A549 (cell line): ENCODE measurements at regions not wholly inside any gene's neighbourhood (a gene's known extent, or its start where the extent isn't known, plus 50 kb on each side); places are given as distances from the start of the nearest gene placed in this dataset.
"Not testable (repeated sequence)": the region's sequence is repeated elsewhere in the genome, so short reads cannot be mapped to it uniquely, and the experiment has no call there.

Experiments used
- CBX8 ChIP-seq: fragments of 200-600 bp; sonication (generic); IDR thresholded peaks from 2 replicates; pipeline ENCODE4 v1.6.1; 2016
- EP300 ChIP-seq, 2 experiments: fragments of >200 bp; sonication (Bioruptor Twin); formaldehyde crosslinking; IDR thresholded peaks; 2 replicates in 1 of 2; 3 replicates in 1 of 2; pipeline ENCODE4 v1.6.1; 2016 to 2017
- ESRRA ChIP-seq: fragments of 150-350 bp; IDR thresholded peaks from 2 replicates; pipeline ENCODE4 v1.6.1; 2014; ENCODE audit warnings: mild to moderate bottlenecking, low read length, borderline replicate concordance
- PHF8 ChIP-seq: fragments of 200-600 bp; sonication (generic); IDR thresholded peaks from 2 replicates; pipeline ENCODE4 v1.6.1; 2016; ENCODE audit warnings: low read depth, mild to moderate bottlenecking, antibody characterized with exemption, moderate library complexity, borderline replicate concordance
- POLR2A ChIP-seq: IDR thresholded peaks from 2 replicates; pipeline ENCODE4 v1.6.1; 2012; ENCODE audit warnings: mild to moderate bottlenecking, low read length
- RCOR1 ChIP-seq: fragments of 150-350 bp; IDR thresholded peaks from 2 replicates; pipeline ENCODE4 v1.6.1; 2014; ENCODE audit warnings: antibody characterized with exemption, low read length, low read depth
- RFX5 ChIP-seq: fragments of 450-650 bp; IDR thresholded peaks from 2 replicates; pipeline ENCODE4 v1.7.1; 2014; ENCODE audit warnings: antibody characterized with exemption, mild to moderate bottlenecking, moderate library complexity
- TP53 ChIP-seq: fragments of 250-450 bp; sonication (Bioruptor Pico); IDR thresholded peaks from 2 replicates; pipeline ENCODE4 v1.5.0; 2021; ENCODE audit warnings: mild to moderate bottlenecking, moderate library complexity
- ZNF302 ChIP-seq: fragments of 250-450 bp; sonication (Bioruptor Pico); IDR thresholded peaks from 2 replicates; pipeline ENCODE4 v1.9.0; 2021; ENCODE audit warnings: inconsistent platforms, mild to moderate bottlenecking, moderate library complexity
- TF ChIP-seq, protein P1 (sequence below): fragments of >200 bp; sonication (Bioruptor Twin); formaldehyde crosslinking; IDR thresholded peaks from 3 replicates; pipeline ENCODE4 v1.5.1; 2016
- TF ChIP-seq, protein P2 (sequence below): fragments of 150-350 bp; IDR thresholded peaks from 2 replicates; pipeline ENCODE4 v1.6.1; 2014; ENCODE audit warnings: low read depth, mild to moderate bottlenecking, low read length
- TF ChIP-seq, protein P3 (sequence below): fragments of 200-600 bp; sonication (generic); IDR thresholded peaks from 2 replicates; pipeline ENCODE4 v1.6.1; 2016; ENCODE audit warnings: antibody characterized with exemption, mild to moderate bottlenecking, moderate library complexity

DNA sequence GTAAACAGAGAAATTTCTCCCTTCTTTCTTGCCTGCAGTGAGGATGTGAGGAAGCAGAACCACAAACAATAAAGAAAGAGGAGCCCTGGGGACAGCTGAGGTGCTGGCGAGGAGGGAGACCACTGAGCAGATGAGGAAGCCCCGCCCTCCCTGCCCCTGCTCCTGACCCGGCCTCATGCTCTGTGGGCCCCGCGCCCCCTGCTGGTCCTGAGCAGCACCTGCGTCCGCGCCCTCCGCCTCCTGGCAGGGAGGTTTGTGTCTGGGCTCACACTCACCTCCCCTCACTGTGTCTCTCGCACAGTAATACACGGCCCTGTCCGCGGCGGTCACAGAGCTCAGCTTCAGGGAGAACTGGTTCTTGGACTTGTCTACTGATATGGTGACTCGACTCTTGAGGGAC is 104.4 kb downstream of the OR4M2 start:
- not testable (repeated sequence) for TF ChIP-seq TP53 (CRISPR knock-in tag); RFX5; ESRRA; ZNF302 (CRISPR knock-in tag); RCOR1; POLR2A; EP300 (IDR thresholded peaks at IDR 0.05); CBX8; PHF8
- TF ChIP-seq, protein P1, sequence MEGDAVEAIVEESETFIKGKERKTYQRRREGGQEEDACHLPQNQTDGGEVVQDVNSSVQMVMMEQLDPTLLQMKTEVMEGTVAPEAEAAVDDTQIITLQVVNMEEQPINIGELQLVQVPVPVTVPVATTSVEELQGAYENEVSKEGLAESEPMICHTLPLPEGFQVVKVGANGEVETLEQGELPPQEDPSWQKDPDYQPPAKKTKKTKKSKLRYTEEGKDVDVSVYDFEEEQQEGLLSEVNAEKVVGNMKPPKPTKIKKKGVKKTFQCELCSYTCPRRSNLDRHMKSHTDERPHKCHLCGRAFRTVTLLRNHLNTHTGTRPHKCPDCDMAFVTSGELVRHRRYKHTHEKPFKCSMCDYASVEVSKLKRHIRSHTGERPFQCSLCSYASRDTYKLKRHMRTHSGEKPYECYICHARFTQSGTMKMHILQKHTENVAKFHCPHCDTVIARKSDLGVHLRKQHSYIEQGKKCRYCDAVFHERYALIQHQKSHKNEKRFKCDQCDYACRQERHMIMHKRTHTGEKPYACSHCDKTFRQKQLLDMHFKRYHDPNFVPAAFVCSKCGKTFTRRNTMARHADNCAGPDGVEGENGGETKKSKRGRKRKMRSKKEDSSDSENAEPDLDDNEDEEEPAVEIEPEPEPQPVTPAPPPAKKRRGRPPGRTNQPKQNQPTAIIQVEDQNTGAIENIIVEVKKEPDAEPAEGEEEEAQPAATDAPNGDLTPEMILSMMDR, result not testable (repeated sequence)
- TF ChIP-seq, protein P2, sequence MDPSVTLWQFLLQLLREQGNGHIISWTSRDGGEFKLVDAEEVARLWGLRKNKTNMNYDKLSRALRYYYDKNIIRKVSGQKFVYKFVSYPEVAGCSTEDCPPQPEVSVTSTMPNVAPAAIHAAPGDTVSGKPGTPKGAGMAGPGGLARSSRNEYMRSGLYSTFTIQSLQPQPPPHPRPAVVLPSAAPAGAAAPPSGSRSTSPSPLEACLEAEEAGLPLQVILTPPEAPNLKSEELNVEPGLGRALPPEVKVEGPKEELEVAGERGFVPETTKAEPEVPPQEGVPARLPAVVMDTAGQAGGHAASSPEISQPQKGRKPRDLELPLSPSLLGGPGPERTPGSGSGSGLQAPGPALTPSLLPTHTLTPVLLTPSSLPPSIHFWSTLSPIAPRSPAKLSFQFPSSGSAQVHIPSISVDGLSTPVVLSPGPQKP, result not testable (repeated sequence)
- TF ChIP-seq, protein P3, sequence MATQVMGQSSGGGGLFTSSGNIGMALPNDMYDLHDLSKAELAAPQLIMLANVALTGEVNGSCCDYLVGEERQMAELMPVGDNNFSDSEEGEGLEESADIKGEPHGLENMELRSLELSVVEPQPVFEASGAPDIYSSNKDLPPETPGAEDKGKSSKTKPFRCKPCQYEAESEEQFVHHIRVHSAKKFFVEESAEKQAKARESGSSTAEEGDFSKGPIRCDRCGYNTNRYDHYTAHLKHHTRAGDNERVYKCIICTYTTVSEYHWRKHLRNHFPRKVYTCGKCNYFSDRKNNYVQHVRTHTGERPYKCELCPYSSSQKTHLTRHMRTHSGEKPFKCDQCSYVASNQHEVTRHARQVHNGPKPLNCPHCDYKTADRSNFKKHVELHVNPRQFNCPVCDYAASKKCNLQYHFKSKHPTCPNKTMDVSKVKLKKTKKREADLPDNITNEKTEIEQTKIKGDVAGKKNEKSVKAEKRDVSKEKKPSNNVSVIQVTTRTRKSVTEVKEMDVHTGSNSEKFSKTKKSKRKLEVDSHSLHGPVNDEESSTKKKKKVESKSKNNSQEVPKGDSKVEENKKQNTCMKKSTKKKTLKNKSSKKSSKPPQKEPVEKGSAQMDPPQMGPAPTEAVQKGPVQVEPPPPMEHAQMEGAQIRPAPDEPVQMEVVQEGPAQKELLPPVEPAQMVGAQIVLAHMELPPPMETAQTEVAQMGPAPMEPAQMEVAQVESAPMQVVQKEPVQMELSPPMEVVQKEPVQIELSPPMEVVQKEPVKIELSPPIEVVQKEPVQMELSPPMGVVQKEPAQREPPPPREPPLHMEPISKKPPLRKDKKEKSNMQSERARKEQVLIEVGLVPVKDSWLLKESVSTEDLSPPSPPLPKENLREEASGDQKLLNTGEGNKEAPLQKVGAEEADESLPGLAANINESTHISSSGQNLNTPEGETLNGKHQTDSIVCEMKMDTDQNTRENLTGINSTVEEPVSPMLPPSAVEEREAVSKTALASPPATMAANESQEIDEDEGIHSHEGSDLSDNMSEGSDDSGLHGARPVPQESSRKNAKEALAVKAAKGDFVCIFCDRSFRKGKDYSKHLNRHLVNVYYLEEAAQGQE, result not testable (repeated sequence)
